ENCODE measurements at regions not wholly inside any gene's neighbourhood (a gene's known extent, or its start where the extent isn't known, plus 50 kb on each side); places are given as distances from the start of the nearest gene placed in this dataset.

- TF ChIP-seq, protein P1, sequence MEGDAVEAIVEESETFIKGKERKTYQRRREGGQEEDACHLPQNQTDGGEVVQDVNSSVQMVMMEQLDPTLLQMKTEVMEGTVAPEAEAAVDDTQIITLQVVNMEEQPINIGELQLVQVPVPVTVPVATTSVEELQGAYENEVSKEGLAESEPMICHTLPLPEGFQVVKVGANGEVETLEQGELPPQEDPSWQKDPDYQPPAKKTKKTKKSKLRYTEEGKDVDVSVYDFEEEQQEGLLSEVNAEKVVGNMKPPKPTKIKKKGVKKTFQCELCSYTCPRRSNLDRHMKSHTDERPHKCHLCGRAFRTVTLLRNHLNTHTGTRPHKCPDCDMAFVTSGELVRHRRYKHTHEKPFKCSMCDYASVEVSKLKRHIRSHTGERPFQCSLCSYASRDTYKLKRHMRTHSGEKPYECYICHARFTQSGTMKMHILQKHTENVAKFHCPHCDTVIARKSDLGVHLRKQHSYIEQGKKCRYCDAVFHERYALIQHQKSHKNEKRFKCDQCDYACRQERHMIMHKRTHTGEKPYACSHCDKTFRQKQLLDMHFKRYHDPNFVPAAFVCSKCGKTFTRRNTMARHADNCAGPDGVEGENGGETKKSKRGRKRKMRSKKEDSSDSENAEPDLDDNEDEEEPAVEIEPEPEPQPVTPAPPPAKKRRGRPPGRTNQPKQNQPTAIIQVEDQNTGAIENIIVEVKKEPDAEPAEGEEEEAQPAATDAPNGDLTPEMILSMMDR (IDR thresholded peaks at IDR 0.05): no peak
- no peak for TF ChIP-seq EP300 (IDR thresholded peaks at IDR 0.05)
- Histone ChIP-seq H3K9me3 (no peaks in the 10 kb centered on the region), H3K4me1 (no peaks in the 10 kb centered on the region), H3K27me3 (no peaks in the 10 kb centered on the region), H3K36me3 (no peaks in the 10 kb centered on the region), H3K4me3 (no peak overlapping the region), H3K27ac (no peak overlapping the region)
- no peak for DNase-seq
- WGBS, 2 donors: 62 to 73% methylated on average over 2 of the region's 2 CpGs
- intact Hi-C loops (cut with DNase I): no loop called here
Measured at GRCh38 chr15:95880630-95881029, 449.9 kb upstream of the NR2F2 start.

DNA sequence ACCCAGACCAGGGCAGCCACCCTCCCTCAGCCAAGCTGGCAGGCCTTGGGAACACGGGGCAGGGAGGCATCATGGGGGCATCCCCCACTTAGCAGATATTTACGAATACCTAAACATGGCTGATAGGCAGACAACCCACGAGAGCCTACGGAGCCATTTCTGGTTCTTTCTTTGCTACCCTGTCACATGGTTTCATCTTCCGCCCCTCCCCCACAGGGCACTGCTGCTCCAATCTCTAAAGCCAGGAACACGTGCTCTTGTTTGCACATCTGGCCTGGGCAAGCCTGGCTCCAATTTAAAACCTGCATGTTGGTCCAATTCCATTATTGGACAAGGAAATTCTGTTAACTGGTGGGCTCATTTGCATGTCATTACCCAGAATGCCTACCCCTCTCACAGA, 447.4 kb upstream of the NR2F2 start:
- H3K4me3 ChIP-seq: no peak overlapping the region
- 80 to 91% methylated on average over 6 of the region's 6 CpGs for WGBS, 2 donors
- no peak for DNase-seq
- no peaks in the 10 kb centered on the region for H3K36me3 ChIP-seq
- no peaks in the 10 kb centered on the region for H3K9me3 ChIP-seq
- no peaks in the 10 kb centered on the region for H3K27me3 ChIP-seq
- no peak overlapping the region for H3K27ac ChIP-seq
- H3K4me1 ChIP-seq: no peaks in the 10 kb centered on the region
- TF ChIP-seq EP300 (IDR thresholded peaks at IDR 0.05): no peak
- TF ChIP-seq POLR2AphosphoS5 (IDR thresholded peaks at IDR 0.05): no peak
- no peak for TF ChIP-seq POLR2A (IDR thresholded peaks at IDR 0.05)
- TF ChIP-seq, protein P1 (IDR thresholded peaks at IDR 0.05): no peak
- intact Hi-C loops (cut with DNase I): no loop called here

DNA sequence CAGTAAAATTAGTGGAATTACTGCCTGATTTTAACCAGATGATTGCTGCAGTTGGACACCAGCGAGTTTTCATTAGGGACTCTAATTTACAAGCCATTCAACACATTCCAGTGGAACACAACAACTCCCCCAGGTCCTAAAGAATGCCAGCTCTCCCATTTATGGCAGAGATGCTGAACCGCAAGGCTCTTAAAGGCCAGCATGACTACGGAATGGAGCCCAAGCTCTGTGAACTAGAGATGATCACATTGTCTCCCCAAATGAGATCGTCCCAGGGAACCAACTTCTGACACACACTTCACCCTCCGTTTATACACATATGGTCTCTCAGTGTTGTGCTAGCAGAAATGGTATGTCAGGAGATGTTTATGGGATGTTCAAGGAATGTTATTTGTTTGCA, 446.2 kb upstream of the NR2F2 start:
- WGBS, 2 donors: 62 to 77% methylated on average over 5 of the region's 5 CpGs
- no peak for TF ChIP-seq EP300 (IDR thresholded peaks at IDR 0.05)
- TF ChIP-seq, protein P1 (IDR thresholded peaks at IDR 0.05): no peak
- no peak for TF ChIP-seq POLR2AphosphoS5 (IDR thresholded peaks at IDR 0.05)
- TF ChIP-seq POLR2A (IDR thresholded peaks at IDR 0.05): no peak
- H3K27me3 ChIP-seq: no peaks in the 10 kb centered on the region
- intact Hi-C loops (cut with DNase I): no loop called here
- no peaks in the 10 kb centered on the region for H3K4me1 ChIP-seq
- H3K36me3 ChIP-seq: no peaks in the 10 kb centered on the region
- no peak overlapping the region for H3K27ac ChIP-seq
- H3K4me3 ChIP-seq: no peak overlapping the region
- no peaks in the 10 kb centered on the region for H3K9me3 ChIP-seq
- no peak for DNase-seq

GRCh38 chr15:95887666-95888390, 442.7 kb upstream of the NR2F2 start:
- Histone ChIP-seq H3K36me3 (no peaks in the 10 kb centered on the region), H3K9me3 (no peaks in the 10 kb centered on the region), H3K4me1 (no peaks in the 10 kb centered on the region), H3K27me3 (no peaks in the 10 kb centered on the region), H3K27ac (no peak overlapping the region), H3K4me3 (no peak overlapping the region)
- no peak for TF ChIP-seq POLR2A (IDR thresholded peaks at IDR 0.05)
- TF ChIP-seq, protein P1 (IDR thresholded peaks at IDR 0.05): no peak
- no peak for TF ChIP-seq EP300 (IDR thresholded peaks at IDR 0.05)
- no peak for TF ChIP-seq POLR2AphosphoS5 (IDR thresholded peaks at IDR 0.05)
- intact Hi-C loops (cut with DNase I): no loop called here
- no peak for DNase-seq
- WGBS, 2 donors: 76 to 84% methylated on average over 7 of the region's 7 CpGs

DNA sequence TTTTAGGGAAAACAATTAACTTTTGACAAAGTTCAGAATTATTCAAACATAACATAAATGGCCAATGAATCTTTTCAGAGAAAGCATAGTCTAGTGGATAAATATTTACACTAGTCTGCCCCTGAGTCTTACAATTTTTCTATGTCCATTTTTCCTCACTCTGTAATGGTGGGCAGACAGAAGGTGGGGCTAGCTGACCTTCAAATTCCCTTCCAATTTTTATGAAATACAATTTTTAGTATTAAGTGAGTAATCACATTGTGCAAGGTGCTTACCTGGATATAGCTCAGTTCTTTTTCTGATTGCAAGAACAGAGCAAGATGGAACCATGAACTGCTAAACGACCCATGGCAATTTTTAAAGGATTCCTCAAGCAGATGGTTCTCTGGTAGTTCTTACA, 441.7 kb upstream of the NR2F2 start:
- DNase-seq: no peak
- no peaks in the 10 kb centered on the region for H3K4me1 ChIP-seq
- TF ChIP-seq, protein P1 (IDR thresholded peaks at IDR 0.05): no peak
- TF ChIP-seq EP300 (IDR thresholded peaks at IDR 0.05): no peak
- TF ChIP-seq POLR2AphosphoS5 (IDR thresholded peaks at IDR 0.05): no peak
- no peak for TF ChIP-seq POLR2A (IDR thresholded peaks at IDR 0.05)
- no peak overlapping the region for H3K27ac ChIP-seq
- intact Hi-C loops (cut with DNase I): no loop called here
- 51 to 84% methylated on average over 1 of the region's 1 CpG for WGBS, 2 donors
- H3K27me3 ChIP-seq: no peaks in the 10 kb centered on the region
- H3K36me3 ChIP-seq: no peaks in the 10 kb centered on the region
- no peaks in the 10 kb centered on the region for H3K9me3 ChIP-seq
- no peak overlapping the region for H3K4me3 ChIP-seq
